WERI-Rb-1 (cell line): ENCODE measurements at regions not wholly inside any gene's neighbourhood (a gene's known extent, or its start where the extent isn't known, plus 50 kb on each side); places are given as distances from the start of the nearest gene placed in this dataset.

ENCODE experiments used
- DNase-seq: peaks from one replicate; pipeline ENCODE4 v3.0.0-alpha.2; 2020
- H3K27ac ChIP-seq: fragments of 250-450 bp; sonication (Bioruptor Pico); 2 replicates; pipeline ENCODE4 v1.5.1; 2020; ENCODE audit warnings: mild to moderate bottlenecking, moderate library complexity
- H3K27me3 ChIP-seq: fragments of 250-450 bp; sonication (Bioruptor Pico); 2 replicates; pipeline ENCODE4 v1.5.1; 2021; ENCODE audit warnings: mild to moderate bottlenecking, low read depth, moderate library complexity; ENCODE audit not compliant: insufficient read depth, severe bottlenecking
- H3K36me3 ChIP-seq: fragments of 250-450 bp; sonication (Bioruptor Pico); 2 replicates; pipeline ENCODE4 v1.5.1; 2020; ENCODE audit warnings: mild to moderate bottlenecking, moderate library complexity
- H3K4me3 ChIP-seq: 2 replicates; pipeline ENCODE4 v1.5.1; 2011; ENCODE audit warnings: low read depth, mild to moderate bottlenecking, control low read depth, low read length
- H3K9me3 ChIP-seq: fragments of 250-450 bp; sonication (Bioruptor Pico); 2 replicates; pipeline ENCODE4 v1.5.1; 2021; ENCODE audit warnings: mild to moderate bottlenecking, moderate library complexity; ENCODE audit not compliant: severe bottlenecking
- TF ChIP-seq, protein P1 (sequence below): IDR thresholded peaks from 2 replicates; pipeline ENCODE4 v1.5.1; 2011; ENCODE audit warnings: low read depth, mild to moderate bottlenecking, control low read depth, inconsistent platforms, low read length

DNA sequence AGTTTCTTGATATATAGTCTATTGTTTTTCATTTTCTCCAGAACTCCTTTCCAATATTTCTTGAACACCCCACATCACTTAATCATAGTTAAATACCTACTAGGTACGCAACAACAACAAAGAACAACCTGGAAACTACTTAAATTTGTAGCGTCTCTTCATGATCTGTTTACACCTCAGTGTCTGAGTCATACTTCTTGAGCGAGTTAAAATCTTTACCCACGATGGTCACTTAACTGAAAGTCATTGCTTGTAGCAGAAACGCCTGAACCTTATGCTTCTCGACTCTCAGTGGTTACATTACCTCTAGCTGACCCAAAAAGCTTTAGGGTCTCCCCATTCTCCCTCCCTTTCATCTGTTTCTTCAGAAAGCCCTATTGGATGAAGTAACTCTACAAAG is 131.3 kb downstream of the EN1 start:
- TF ChIP-seq, protein P1, sequence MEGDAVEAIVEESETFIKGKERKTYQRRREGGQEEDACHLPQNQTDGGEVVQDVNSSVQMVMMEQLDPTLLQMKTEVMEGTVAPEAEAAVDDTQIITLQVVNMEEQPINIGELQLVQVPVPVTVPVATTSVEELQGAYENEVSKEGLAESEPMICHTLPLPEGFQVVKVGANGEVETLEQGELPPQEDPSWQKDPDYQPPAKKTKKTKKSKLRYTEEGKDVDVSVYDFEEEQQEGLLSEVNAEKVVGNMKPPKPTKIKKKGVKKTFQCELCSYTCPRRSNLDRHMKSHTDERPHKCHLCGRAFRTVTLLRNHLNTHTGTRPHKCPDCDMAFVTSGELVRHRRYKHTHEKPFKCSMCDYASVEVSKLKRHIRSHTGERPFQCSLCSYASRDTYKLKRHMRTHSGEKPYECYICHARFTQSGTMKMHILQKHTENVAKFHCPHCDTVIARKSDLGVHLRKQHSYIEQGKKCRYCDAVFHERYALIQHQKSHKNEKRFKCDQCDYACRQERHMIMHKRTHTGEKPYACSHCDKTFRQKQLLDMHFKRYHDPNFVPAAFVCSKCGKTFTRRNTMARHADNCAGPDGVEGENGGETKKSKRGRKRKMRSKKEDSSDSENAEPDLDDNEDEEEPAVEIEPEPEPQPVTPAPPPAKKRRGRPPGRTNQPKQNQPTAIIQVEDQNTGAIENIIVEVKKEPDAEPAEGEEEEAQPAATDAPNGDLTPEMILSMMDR, result no peak
- H3K27me3 ChIP-seq, result peaks cover 80% of the 10 kb centered on the region
- H3K27ac ChIP-seq, result no peak overlapping the region
- H3K4me3 ChIP-seq, result no peak overlapping the region
- H3K9me3 ChIP-seq, result no peaks in the 10 kb centered on the region
- DNase-seq, result no peak
- H3K36me3 ChIP-seq, result no peaks in the 10 kb centered on the region

DNA sequence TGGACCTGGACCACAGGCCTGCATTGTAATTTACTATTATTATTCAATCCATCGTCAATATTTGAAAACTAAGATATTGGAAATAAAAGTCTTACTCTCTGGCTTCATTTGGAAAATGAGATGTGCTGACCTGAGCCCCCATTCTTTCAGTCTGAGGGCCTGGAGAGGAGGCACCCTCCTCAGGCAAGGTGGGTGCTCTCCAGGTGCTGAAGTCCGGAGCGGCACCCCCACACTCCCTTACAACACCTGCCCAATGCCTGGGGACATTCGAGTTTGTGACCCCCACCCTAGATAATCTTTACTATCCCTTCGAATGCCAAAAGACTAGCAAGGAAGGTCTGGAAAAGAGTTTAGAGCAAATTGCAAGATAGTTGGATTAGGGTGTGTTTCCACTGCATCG is 133.3 kb downstream of the EN1 start:
- no peak overlapping the region for H3K4me3 ChIP-seq
- H3K27ac ChIP-seq, result no peak overlapping the region
- no peaks in the 10 kb centered on the region for H3K9me3 ChIP-seq
- no peak for DNase-seq
- TF ChIP-seq, protein P1, result no peak
- no peaks in the 10 kb centered on the region for H3K36me3 ChIP-seq
- H3K27me3 ChIP-seq, result peaks cover 81% of the 10 kb centered on the region

DNA sequence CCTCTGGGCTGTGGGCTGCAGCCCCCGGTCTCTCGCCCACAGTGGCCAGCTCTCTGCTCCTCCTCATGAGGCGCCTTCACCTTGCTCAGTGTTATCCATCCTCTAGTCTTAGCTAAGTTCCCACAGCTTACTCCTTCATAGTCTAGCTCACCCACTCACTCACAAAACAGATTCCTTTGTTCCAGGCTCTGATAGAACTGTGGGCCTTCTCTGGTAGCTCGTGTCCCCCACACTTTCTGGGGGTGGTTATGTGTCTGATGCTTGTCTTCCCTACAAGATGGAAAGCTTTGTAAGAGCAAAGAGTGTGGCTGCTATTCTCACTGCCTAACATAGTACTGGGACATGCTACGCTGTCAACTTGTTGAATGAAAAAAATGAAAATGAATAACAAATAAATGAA is 135.8 kb downstream of the EN1 start:
- Histone ChIP-seq H3K9me3 (no peaks in the 10 kb centered on the region), H3K36me3 (no peaks in the 10 kb centered on the region), H3K4me3 (no peak overlapping the region), H3K27ac (no peak overlapping the region), H3K27me3 (peaks cover 79% of the 10 kb centered on the region)
- TF ChIP-seq, protein P1, result no peak
- no peak for DNase-seq

- Histone ChIP-seq H3K4me3 (no peak overlapping the region), H3K27ac (no peak overlapping the region), H3K9me3 (no peaks in the 10 kb centered on the region), H3K36me3 (no peaks in the 10 kb centered on the region), H3K27me3 (peaks cover 76% of the 10 kb centered on the region)
- TF ChIP-seq, protein P1, result no peak
- DNase-seq, result no peak
These were observed 137.0 kb downstream of the EN1 start for GRCh38 chr2:118710481-118710880.

GRCh38 chr2:118709786-118710185 is 137.7 kb downstream of the EN1 start:
- no peak for DNase-seq

DNA sequence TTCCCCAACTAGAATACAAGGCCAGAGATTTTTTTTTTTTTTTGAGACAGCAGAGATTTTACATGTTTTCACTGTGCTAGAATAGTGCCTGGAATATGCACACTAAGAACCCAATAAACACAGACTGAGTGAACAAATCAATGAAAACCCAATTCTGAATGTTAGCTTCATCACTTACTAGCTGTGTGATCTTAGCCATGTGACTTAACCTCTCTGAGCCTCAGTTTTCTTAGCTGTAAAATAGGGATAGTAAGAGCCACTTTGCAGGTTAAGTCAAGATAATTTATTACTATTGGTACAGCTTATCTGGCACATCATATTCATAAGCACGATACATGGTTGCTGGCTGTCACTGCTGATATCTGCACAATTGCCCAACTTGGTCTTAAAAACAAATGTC is 140.6 kb downstream of the EN1 start:
- Histone ChIP-seq H3K27me3 (peaks cover 59% of the 10 kb centered on the region), H3K27ac (no peak overlapping the region), H3K9me3 (no peaks in the 10 kb centered on the region), H3K36me3 (no peaks in the 10 kb centered on the region), H3K4me3 (no peak overlapping the region)
- no peak for DNase-seq
- TF ChIP-seq, protein P1, result no peak

More at GRCh38 chr2:118709786-118710185, 137.7 kb downstream of the EN1 start:
- H3K9me3 ChIP-seq, result no peaks in the 10 kb centered on the region
- H3K27me3 ChIP-seq, result peaks cover 81% of the 10 kb centered on the region
- no peak overlapping the region for H3K4me3 ChIP-seq
- no peaks in the 10 kb centered on the region for H3K36me3 ChIP-seq
- TF ChIP-seq, protein P1, result no peak
- no peak overlapping the region for H3K27ac ChIP-seq
